H1 (cell line): ENCODE measurements at regions not wholly inside any gene's neighbourhood (a gene's known extent, or its start where the extent isn't known, plus 50 kb on each side); places are given as distances from the start of the nearest gene placed in this dataset.

Source experiments
- CBX8 ChIP-seq: fragments of 300-800, 300-1000 bp; sonication (generic); IDR thresholded peaks from 2 replicates; pipeline ENCODE4 v1.7.1; 2016; ENCODE audit warnings: low read depth, low read length, borderline replicate concordance
- NANOG ChIP-seq: IDR thresholded peaks from 2 replicates; pipeline ENCODE4 v1.6.1; 2011; ENCODE audit warnings: low read length, low read depth, mild to moderate bottlenecking, inconsistent platforms; ENCODE audit not compliant: insufficient read depth, poor library complexity, severe bottlenecking
- POU5F1 ChIP-seq: IDR thresholded peaks from 2 replicates; pipeline ENCODE4 v1.6.1; 2011; ENCODE audit warnings: low read depth, mild to moderate bottlenecking, low read length, moderate library complexity
- RAD21 ChIP-seq, 2 experiments: IDR thresholded peaks in 1 of 2; conservative IDR thresholded peaks in 1 of 2; 2 replicates each; pipeline ENCODE4 v1.6.1; 2011; ENCODE audit warnings: low read depth in 2 of 2, low read length in 2 of 2, improper control_type of control experiment in 1 of 2, inconsistent platforms in 1 of 2, mild to moderate bottlenecking in 1 of 2, moderate library complexity in 1 of 2
- RFX5 ChIP-seq: IDR thresholded peaks from 2 replicates; pipeline ENCODE4 v1.6.1; 2011; ENCODE audit warnings: low read depth, low read length, improper control_type of control experiment, borderline replicate concordance
- SP4 ChIP-seq: IDR thresholded peaks from 2 replicates; pipeline ENCODE4 v1.6.1; 2012; ENCODE audit warnings: low read length, inconsistent platforms
- TF ChIP-seq, protein P1 (sequence below): IDR thresholded peaks from 2 replicates; pipeline ENCODE4 v1.6.1; 2012; ENCODE audit warnings: low read length, inconsistent platforms

DNA sequence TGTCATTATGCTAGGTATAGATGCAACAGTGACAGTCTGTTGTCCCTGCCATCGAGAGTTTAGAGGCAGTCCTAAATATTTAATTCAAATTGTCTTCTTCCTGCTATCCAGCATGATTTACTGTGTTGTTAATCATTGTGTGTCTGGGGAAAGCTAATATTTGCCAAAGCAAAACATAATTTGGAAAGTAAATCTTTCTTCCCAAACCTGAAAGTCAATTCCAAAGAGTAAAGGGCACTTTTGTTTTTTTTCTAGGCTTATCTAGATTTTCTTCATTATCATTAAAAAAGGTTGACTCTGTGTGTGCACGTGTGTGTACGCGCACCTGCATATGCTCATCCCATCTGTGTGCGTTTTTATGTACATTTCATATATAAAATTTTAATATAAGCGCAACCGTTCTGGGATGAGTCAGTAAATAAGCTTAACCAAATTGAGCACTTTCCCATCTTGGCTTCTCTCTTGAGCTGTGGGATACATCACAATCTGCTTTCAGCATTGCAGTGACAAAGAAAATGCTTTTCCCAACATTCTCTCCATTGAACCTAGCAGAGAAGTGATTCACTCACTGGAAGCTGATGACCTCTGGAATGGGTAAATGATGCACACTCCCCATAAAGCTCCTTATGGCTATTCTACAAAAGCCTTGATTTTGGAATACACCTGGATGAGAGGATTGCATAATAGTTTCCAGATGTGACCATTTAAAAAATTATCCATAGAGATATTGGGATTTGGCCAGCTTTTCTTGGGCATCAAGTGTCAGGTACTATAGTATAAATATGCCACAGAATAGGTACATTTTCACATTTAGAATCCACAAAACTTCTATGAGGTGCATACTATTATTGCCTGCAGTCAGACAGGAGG lies 488.4 kb downstream of the ADCYAP1 start (continued):
- TF ChIP-seq CBX8 (no peak), RAD21 (IDR thresholded peaks at IDR 0.05 in 1 of 2, conservative IDR thresholded peaks at IDR 0.05 in 1 of 2; ENCODE audit: low read depth in 2 of 2, low read length in 2 of 2) (no peak), NANOG (no peak), POU5F1 (no peak), RFX5 (no peak), SP4 (no peak)
- TF ChIP-seq, protein P1, sequence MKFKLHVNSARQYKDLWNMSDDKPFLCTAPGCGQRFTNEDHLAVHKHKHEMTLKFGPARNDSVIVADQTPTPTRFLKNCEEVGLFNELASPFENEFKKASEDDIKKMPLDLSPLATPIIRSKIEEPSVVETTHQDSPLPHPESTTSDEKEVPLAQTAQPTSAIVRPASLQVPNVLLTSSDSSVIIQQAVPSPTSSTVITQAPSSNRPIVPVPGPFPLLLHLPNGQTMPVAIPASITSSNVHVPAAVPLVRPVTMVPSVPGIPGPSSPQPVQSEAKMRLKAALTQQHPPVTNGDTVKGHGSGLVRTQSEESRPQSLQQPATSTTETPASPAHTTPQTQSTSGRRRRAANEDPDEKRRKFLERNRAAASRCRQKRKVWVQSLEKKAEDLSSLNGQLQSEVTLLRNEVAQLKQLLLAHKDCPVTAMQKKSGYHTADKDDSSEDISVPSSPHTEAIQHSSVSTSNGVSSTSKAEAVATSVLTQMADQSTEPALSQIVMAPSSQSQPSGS = no peak
